Trophoblast cell (in vitro differentiated cells and primary cell): ENCODE measurements at regions not wholly inside any gene's neighbourhood (a gene's known extent, or its start where the extent isn't known, plus 50 kb on each side); places are given as distances from the start of the nearest gene placed in this dataset.
"Not testable (repeated sequence)": the region's sequence is repeated elsewhere in the genome, so short reads cannot be mapped to it uniquely, and the experiment has no call there.

Source experiments
- DNase-seq, 2 donors: peaks; one replicate each; pipeline ENCODE4 v3.0.0-alpha.2; 2016
- H2AFZ ChIP-seq: 2 replicates; pipeline ENCODE4 v1.6.1; 2013; ENCODE audit warnings: low read length, moderate library complexity, mild to moderate bottlenecking; ENCODE audit not compliant: insufficient read depth, poor library complexity
- H2AK5ac ChIP-seq: 2 replicates; pipeline ENCODE4 v1.6.1; 2013; ENCODE audit warnings: mild to moderate bottlenecking, low read length
- H2BK120ac ChIP-seq: 2 replicates; pipeline ENCODE4 v1.6.1; 2013; ENCODE audit warnings: low read length, mild to moderate bottlenecking, moderate library complexity; ENCODE audit not compliant: insufficient read depth, poor library complexity
- H2BK12ac ChIP-seq: 2 replicates; pipeline ENCODE4 v1.6.1; 2013; ENCODE audit warnings: mild to moderate bottlenecking, low read length, moderate library complexity
- H2BK5ac ChIP-seq: 2 replicates; pipeline ENCODE4 v1.6.1; 2013; ENCODE audit warnings: low read length, low read depth, moderate library complexity, mild to moderate bottlenecking; ENCODE audit not compliant: poor library complexity
- H3K14ac ChIP-seq: 2 replicates; pipeline ENCODE4 v1.6.1; 2013; ENCODE audit warnings: mild to moderate bottlenecking, low read length
- H3K18ac ChIP-seq: 2 replicates; pipeline ENCODE4 v1.6.1; 2013; ENCODE audit warnings: mild to moderate bottlenecking, low read length
- H3K23ac ChIP-seq: 2 replicates; pipeline ENCODE4 v1.6.1; 2013; ENCODE audit warnings: low read length
- H3K27ac ChIP-seq: 2 replicates; pipeline ENCODE4 v1.5.1; 2013; ENCODE audit warnings: low read depth, mild to moderate bottlenecking, inconsistent platforms, low read length, moderate library complexity
- H3K27me3 ChIP-seq: 2 replicates; pipeline ENCODE4 v1.6.1; 2013; ENCODE audit warnings: inconsistent platforms, mild to moderate bottlenecking, low read length, moderate library complexity; ENCODE audit not compliant: insufficient read depth
- H3K36me3 ChIP-seq, 2 experiments: 1 replicate in 1 of 2; 2 replicates in 1 of 2; pipeline ENCODE4 v1.6.1; 2013; ENCODE audit warnings: low read length in 2 of 2, mild to moderate bottlenecking in 2 of 2, moderate library complexity in 1 of 2; ENCODE audit not compliant: insufficient read depth in 2 of 2, control insufficient read depth in 1 of 2
- H3K4ac ChIP-seq: 2 replicates; pipeline ENCODE4 v1.6.1; 2013; ENCODE audit warnings: low read depth, mild to moderate bottlenecking, low read length, moderate library complexity
- H3K4me1 ChIP-seq, 2 experiments: 1 replicate in 1 of 2; 2 replicates in 1 of 2; pipeline ENCODE4 v1.6.1; 2013; ENCODE audit warnings: low read length in 2 of 2, mild to moderate bottlenecking in 2 of 2, moderate library complexity in 1 of 2; ENCODE audit not compliant: insufficient read depth in 2 of 2, control insufficient read depth in 1 of 2
- H3K4me2 ChIP-seq: 2 replicates; pipeline ENCODE4 v1.6.1; 2013; ENCODE audit warnings: inconsistent platforms, mild to moderate bottlenecking, low read length, moderate library complexity
- H3K4me3 ChIP-seq: 2 replicates; pipeline ENCODE4 v1.5.1; 2013; ENCODE audit warnings: mild to moderate bottlenecking, low read depth, low read length, inconsistent platforms
- H3K79me1 ChIP-seq: one replicate; pipeline ENCODE4 v1.6.1; 2013; ENCODE audit warnings: low read length
- H3K79me2 ChIP-seq: 2 replicates; pipeline ENCODE4 v1.6.1; 2013; ENCODE audit warnings: low read length, mild to moderate bottlenecking; ENCODE audit not compliant: control insufficient read depth, insufficient read depth, poor library complexity
- H3K9ac ChIP-seq: 2 replicates; pipeline ENCODE4 v1.6.1; 2013; ENCODE audit warnings: mild to moderate bottlenecking, low read length
- H3K9me3 ChIP-seq: 2 replicates; pipeline ENCODE4 v1.6.1; 2013; ENCODE audit warnings: low read depth, mild to moderate bottlenecking, control low read depth, inconsistent platforms, low read length; ENCODE audit not compliant: insufficient read depth
- H4K12ac ChIP-seq: 2 replicates; pipeline ENCODE4 v1.6.1; 2013; ENCODE audit warnings: low read depth, mild to moderate bottlenecking, low read length, moderate library complexity
- H4K8ac ChIP-seq: 2 replicates; pipeline ENCODE4 v1.6.1; 2013; ENCODE audit warnings: low read depth, mild to moderate bottlenecking, low read length, moderate library complexity
- H4K91ac ChIP-seq: one replicate; pipeline ENCODE4 v1.6.1; 2013; ENCODE audit warnings: low read depth, mild to moderate bottlenecking, low read length, moderate library complexity
- WGBS: extraction: QIAGEN DNeasy Blood & Tissue Kit; methylation state at CpG from one replicate; pipeline ENCODE4 v1.1.7; 2013; ENCODE audit warnings: missing lambda C conversion rate; ENCODE audit not compliant: insufficient read length, insufficient coverage; ENCODE audit errors: extremely low coverage; 5-methylcytosine and 5-hydroxymethylcytosine counted together

GRCh38 chr9:60525879-60526686, 388.1 kb upstream of the SPATA31A5 start:
- not testable (repeated sequence) for H2AK5ac ChIP-seq, H3K27me3 ChIP-seq, H3K79me1 ChIP-seq, H3K4ac ChIP-seq, H3K36me3 ChIP-seq, H3K9ac ChIP-seq, DNase-seq, H3K4me1 ChIP-seq, H4K8ac ChIP-seq, H3K14ac ChIP-seq, H2AFZ ChIP-seq, H2BK12ac ChIP-seq, H4K91ac ChIP-seq, H3K4me3 ChIP-seq, H3K23ac ChIP-seq, H3K27ac ChIP-seq, H3K18ac ChIP-seq, H4K12ac ChIP-seq, H2BK5ac ChIP-seq, H3K9me3 ChIP-seq, H3K4me2 ChIP-seq, H2BK120ac ChIP-seq, H3K79me2 ChIP-seq
- WGBS: no CpG with 5 or more reads among the region's 10 CpGs

GRCh38 chr9:60526694-60527231, 387.4 kb upstream of the SPATA31A5 start:
- H3K9ac ChIP-seq, H3K79me2 ChIP-seq, H3K4me3 ChIP-seq, H3K4me2 ChIP-seq, H3K79me1 ChIP-seq, H2AK5ac ChIP-seq, H4K8ac ChIP-seq, DNase-seq, H3K9me3 ChIP-seq, H3K14ac ChIP-seq, H3K36me3 ChIP-seq, H2AFZ ChIP-seq, H3K23ac ChIP-seq, H3K27me3 ChIP-seq, H2BK12ac ChIP-seq, H2BK5ac ChIP-seq, H3K4me1 ChIP-seq, H3K27ac ChIP-seq, H3K18ac ChIP-seq, H2BK120ac ChIP-seq, H4K12ac ChIP-seq, H3K4ac ChIP-seq, H4K91ac ChIP-seq: not testable (repeated sequence)
- no CpG with 5 or more reads among the region's 3 CpGs for WGBS

DNA sequence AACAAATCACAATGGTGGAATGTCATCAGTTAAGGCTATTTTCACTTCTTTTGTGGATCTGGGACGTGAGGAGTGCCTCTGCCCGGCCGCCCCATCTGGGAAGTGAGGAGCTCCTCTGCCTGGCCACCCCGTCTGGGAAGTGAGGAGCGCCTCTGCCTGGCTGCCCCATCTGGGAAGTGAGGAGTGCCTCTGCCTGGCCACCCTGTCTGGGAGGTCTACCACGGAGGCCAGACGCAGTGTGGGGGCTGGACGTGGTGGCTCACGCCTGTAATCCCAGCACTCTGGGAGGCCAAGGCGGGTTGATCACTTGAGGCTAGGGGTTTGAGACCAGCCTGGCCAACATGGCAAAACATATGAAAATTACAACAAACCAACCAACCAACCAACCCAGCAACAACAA, 369.7 kb upstream of the SPATA31A5 start:
- not testable (repeated sequence) for H3K18ac ChIP-seq, H2AK5ac ChIP-seq, H4K91ac ChIP-seq, H4K12ac ChIP-seq, H3K23ac ChIP-seq, H3K79me2 ChIP-seq, H4K8ac ChIP-seq, H3K27ac ChIP-seq, H3K9ac ChIP-seq, H3K4me2 ChIP-seq, H2BK5ac ChIP-seq, H2AFZ ChIP-seq, DNase-seq, H3K4ac ChIP-seq, H2BK120ac ChIP-seq, H3K14ac ChIP-seq, H3K4me1 ChIP-seq, H3K27me3 ChIP-seq, H3K36me3 ChIP-seq, H3K79me1 ChIP-seq, H2BK12ac ChIP-seq, H3K4me3 ChIP-seq
- peaks cover 22% of the 10 kb centered on the region for H3K9me3 ChIP-seq
- no CpG with 5 or more reads among the region's 10 CpGs for WGBS

GRCh38 chr9:60545346-60545877, 368.8 kb upstream of the SPATA31A5 start:
- Histone ChIP-seq H3K4me2 (no peak overlapping the region), H4K8ac (no peak overlapping the region), H3K18ac (no peak overlapping the region), H3K4ac (no peak overlapping the region), H3K27me3 (no peaks in the 10 kb centered on the region), H3K9me3 (peaks cover 22% of the 10 kb centered on the region), H3K4me1 (no peaks in the 10 kb centered on the region), H3K36me3 (no peaks in the 10 kb centered on the region), H3K79me1 (no peaks in the 10 kb centered on the region), H2AFZ (no peak overlapping the region), H3K9ac (no peak overlapping the region), H3K79me2 (no peaks in the 10 kb centered on the region), H3K23ac (no peak overlapping the region), H3K14ac (no peak overlapping the region), H4K12ac (no peak overlapping the region), H3K4me3 (peak overlapping the region; percentile 26), H2BK120ac (no peak overlapping the region), H4K91ac (no peak overlapping the region), H3K27ac (no peak overlapping the region), H2BK12ac (no peak overlapping the region), H2AK5ac (no peak overlapping the region), H2BK5ac (no peak overlapping the region)
- WGBS: no CpG with 5 or more reads among the region's 19 CpGs
- DNase-seq: no peak
